K562 (cell line): ENCODE measurements at regions not wholly inside any gene's neighbourhood (a gene's known extent, or its start where the extent isn't known, plus 50 kb on each side); places are given as distances from the start of the nearest gene placed in this dataset.

Experiments used
- ARID2 ChIP-seq: fragments of 450-650 bp; IDR thresholded peaks from 2 replicates; pipeline ENCODE4 v1.6.1; 2017; ENCODE audit warnings: antibody characterized with exemption, mild to moderate bottlenecking
- ATF3 ChIP-seq, 2 experiments: fragments of 450-650 bp in 1 of 2; sonication (generic) in 1 of 2; formaldehyde crosslinking in 1 of 2; IDR thresholded peaks in 1 of 2; conservative IDR thresholded peaks in 1 of 2; 2 replicates each; pipeline versions ENCODE4 v1.6.1 to v1.8.1; 2016 to 2023; ENCODE audit warnings: mild to moderate bottlenecking in 2 of 2, moderate library complexity in 2 of 2, inconsistent platforms in 1 of 2, missing genetic modification reagents in 1 of 2
- BRD9 ChIP-seq: fragments of 450-650 bp; IDR thresholded peaks from 2 replicates; pipeline ENCODE4 v1.6.1; 2018; ENCODE audit warnings: low read depth; ENCODE audit not compliant: partially characterized antibody
- NFIX ChIP-seq: fragments of 250-450 bp; sonication (Bioruptor Pico); IDR thresholded peaks from 2 replicates; pipeline ENCODE4 v1.4.0; 2020; ENCODE audit warnings: low read depth, mild to moderate bottlenecking, moderate library complexity
- NUFIP1 ChIP-seq: fragments of 450-650 bp; IDR thresholded peaks from 2 replicates; pipeline ENCODE4 v1.6.1; 2018; ENCODE audit not compliant: partially characterized antibody
- PHTF2 ChIP-seq: fragments of 250-450 bp; sonication (Bioruptor Pico); IDR thresholded peaks from 2 replicates; pipeline ENCODE4 v1.5.0; 2021; ENCODE audit warnings: mild to moderate bottlenecking
- ZNF134 ChIP-seq: fragments of 250-450 bp; sonication (Bioruptor Pico); conservative IDR thresholded peaks from 2 replicates; pipeline ENCODE4 v1.4.0; 2020
- ZNF239 ChIP-seq: fragments of 250-450 bp; sonication (Bioruptor Pico); IDR thresholded peaks from 2 replicates; pipeline ENCODE4 v1.4.0; 2020; ENCODE audit warnings: mild to moderate bottlenecking
- ZNF695 ChIP-seq: fragments of 450-650 bp; formaldehyde crosslinking; IDR thresholded peaks from 2 replicates; pipeline ENCODE4 v1.4.0; 2020; ENCODE audit warnings: mild to moderate bottlenecking, moderate library complexity
- ZNF77 ChIP-seq: fragments of 250-450 bp; sonication (Bioruptor Pico); IDR thresholded peaks from 2 replicates; pipeline ENCODE4 v1.5.0; 2020
- TF ChIP-seq, protein P1 (sequence below): fragments of 450-650 bp; IDR thresholded peaks from 2 replicates; pipeline ENCODE4 v1.6.1; 2018; ENCODE audit warnings: mild to moderate bottlenecking, low read depth; ENCODE audit not compliant: partially characterized antibody

- TF ChIP-seq ATF3 (IDR thresholded peaks at IDR 0.05) (no peak), ATF3 (CRISPR knock-in tag; conservative IDR thresholded peaks at IDR 0.05) (no peak), ZNF695 (CRISPR knock-in tag) (no peak), ZNF239 (CRISPR knock-in tag) (no peak), ARID2 (no peak), ZNF77 (CRISPR knock-in tag) (no peak), ZNF134 (CRISPR knock-in tag) (no peak), PHTF2 (CRISPR knock-in tag) (no peak), NFIX (CRISPR knock-in tag) (no peak), BRD9 (no peak), NUFIP1 (no peak)
- TF ChIP-seq, protein P1, sequence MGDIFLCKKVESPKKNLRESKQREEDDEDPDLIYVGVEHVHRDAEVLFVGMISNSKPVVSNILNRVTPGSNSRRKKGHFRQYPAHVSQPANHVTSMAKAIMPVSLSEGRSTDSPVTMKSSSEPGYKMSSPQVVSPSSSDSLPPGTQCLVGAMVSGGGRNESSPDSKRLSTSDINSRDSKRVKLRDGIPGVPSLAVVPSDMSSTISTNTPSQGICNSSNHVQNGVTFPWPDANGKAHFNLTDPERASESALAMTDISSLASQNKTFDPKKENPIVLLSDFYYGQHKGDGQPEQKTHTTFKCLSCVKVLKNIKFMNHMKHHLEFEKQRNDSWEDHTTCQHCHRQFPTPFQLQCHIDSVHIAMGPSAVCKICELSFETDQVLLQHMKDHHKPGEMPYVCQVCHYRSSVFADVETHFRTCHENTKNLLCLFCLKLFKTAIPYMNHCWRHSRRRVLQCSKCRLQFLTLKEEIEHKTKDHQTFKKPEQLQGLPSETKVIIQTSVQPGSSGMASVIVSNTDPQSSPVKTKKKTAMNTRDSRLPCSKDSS, result no peak
Observed at GRCh38 chr3:141436180-141436579, 50.6 kb upstream of the RASA2 start (continued).
